Testis (tissue), 2 donors: ENCODE measurements at regions not wholly inside any gene's neighbourhood (a gene's known extent, or its start where the extent isn't known, plus 50 kb on each side); places are given as distances from the start of the nearest gene placed in this dataset.

ENCODE experiments used
- DNase-seq: peaks from one replicate; pipeline ENCODE4 v3.0.0-alpha.2; 2019
- H3K27ac ChIP-seq, 2 donors: fragments of 200-600 bp; sonication (generic); one replicate each; pipeline ENCODE4 v1.5.1; 2019
- H3K27me3 ChIP-seq: fragments of 200-600 bp; sonication (generic); one replicate; pipeline ENCODE4 v1.5.1; 2019
- H3K36me3 ChIP-seq: fragments of 200-600 bp; sonication (generic); one replicate; pipeline ENCODE4 v1.5.1; 2017; ENCODE audit warnings: low read depth; ENCODE audit errors: missing control alignments
- H3K4me1 ChIP-seq: fragments of 200-600 bp; sonication (generic); one replicate; pipeline ENCODE4 v1.5.1; 2019
- H3K4me3 ChIP-seq, 2 donors: fragments of 200-600 bp; sonication (generic); one replicate each; pipeline ENCODE4 v1.5.1; 2017 to 2019
- H3K9me3 ChIP-seq: fragments of 200-600 bp; sonication (generic); one replicate; pipeline ENCODE4 v1.5.1; 2017
- POLR2A ChIP-seq: fragments of 450-650 bp; IDR thresholded peaks from one replicate; pipeline ENCODE4 v1.6.1; 2017; ENCODE audit warnings: antibody characterized with exemption, mild to moderate bottlenecking, moderate library complexity
- WGBS, 2 donors: methylation state at CpG; one replicate each; pipeline ENCODE4 v1.1.5; 2018; 5-methylcytosine and 5-hydroxymethylcytosine counted together
- intact Hi-C: fragments of 100-400 bp; cut with DNase I; formaldehyde crosslinking; loops from one replicate; pipeline ENCODE4 v1.15.1; 2023; ENCODE audit warnings: low total_unique reads
- TF ChIP-seq, protein P1 (sequence below), 3 experiments: fragments of 450-650 bp in 2 of 3; fragments of 200-600 bp in 1 of 3; sonication (generic) in 1 of 3; IDR thresholded peaks; one replicate each; pipeline ENCODE4 v1.5.1; 2016 to 2019; ENCODE audit warnings: antibody characterized with exemption in 3 of 3, mild to moderate bottlenecking in 2 of 3, moderate library complexity in 1 of 3

DNA sequence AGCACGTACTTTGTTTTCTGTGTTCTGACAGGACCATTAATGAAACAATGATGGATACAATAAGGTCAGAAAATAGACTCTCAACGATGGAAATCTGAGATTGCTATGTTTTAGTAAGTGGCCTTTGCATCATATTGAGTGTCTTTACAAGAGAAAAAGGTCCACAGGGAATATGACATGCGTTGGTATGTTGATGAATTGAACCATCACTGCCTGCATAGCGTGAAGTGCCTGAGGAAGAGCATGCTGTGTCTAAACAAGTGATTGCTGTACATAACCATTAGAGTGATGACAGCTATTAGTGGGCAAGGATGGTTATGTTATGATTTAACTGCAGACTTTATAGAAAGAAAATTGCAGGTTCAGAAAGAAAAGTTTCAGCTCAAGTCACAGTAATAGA lies 623.2 kb downstream of the SLITRK5 start:
- no peak for DNase-seq
- no peak overlapping the region for H3K4me3 ChIP-seq
- WGBS, 2 donors: 80 to 87% methylated on average over 4 of the region's 4 CpGs
- no peaks in the 10 kb centered on the region for H3K27me3 ChIP-seq
- H3K27ac ChIP-seq: no peak overlapping the region
- no peak for TF ChIP-seq POLR2A
- TF ChIP-seq, protein P1, sequence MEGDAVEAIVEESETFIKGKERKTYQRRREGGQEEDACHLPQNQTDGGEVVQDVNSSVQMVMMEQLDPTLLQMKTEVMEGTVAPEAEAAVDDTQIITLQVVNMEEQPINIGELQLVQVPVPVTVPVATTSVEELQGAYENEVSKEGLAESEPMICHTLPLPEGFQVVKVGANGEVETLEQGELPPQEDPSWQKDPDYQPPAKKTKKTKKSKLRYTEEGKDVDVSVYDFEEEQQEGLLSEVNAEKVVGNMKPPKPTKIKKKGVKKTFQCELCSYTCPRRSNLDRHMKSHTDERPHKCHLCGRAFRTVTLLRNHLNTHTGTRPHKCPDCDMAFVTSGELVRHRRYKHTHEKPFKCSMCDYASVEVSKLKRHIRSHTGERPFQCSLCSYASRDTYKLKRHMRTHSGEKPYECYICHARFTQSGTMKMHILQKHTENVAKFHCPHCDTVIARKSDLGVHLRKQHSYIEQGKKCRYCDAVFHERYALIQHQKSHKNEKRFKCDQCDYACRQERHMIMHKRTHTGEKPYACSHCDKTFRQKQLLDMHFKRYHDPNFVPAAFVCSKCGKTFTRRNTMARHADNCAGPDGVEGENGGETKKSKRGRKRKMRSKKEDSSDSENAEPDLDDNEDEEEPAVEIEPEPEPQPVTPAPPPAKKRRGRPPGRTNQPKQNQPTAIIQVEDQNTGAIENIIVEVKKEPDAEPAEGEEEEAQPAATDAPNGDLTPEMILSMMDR (IDR thresholded peaks at IDR 0.05): no peak
- intact Hi-C loops: no loop called here
- no peaks in the 10 kb centered on the region for H3K36me3 ChIP-seq
- no peaks in the 10 kb centered on the region for H3K4me1 ChIP-seq
- no peaks in the 10 kb centered on the region for H3K9me3 ChIP-seq

DNA sequence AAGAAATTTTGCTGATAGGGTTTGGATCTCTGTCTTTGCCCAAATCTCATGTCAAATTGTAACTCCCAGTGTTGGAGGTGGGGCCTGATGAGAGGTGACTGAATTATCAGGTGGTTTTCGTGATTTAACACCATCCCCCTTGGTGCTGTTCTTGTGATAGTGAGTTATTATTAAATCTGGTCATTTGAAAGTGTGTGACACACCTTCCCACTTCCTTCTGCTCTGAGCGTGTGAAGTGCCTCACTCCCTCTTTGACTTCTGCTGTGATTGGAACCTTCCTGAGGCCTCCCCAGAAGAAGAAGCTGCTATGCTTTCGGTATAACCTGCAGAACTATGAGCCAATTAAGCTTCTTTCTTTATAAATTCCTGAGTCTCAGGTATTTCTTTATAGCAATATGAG lies 632.0 kb downstream of the SLITRK5 start:
- no peaks in the 10 kb centered on the region for H3K9me3 ChIP-seq
- no peaks in the 10 kb centered on the region for H3K4me1 ChIP-seq
- no peak for DNase-seq
- no peak for TF ChIP-seq POLR2A
- TF ChIP-seq, protein P1 (IDR thresholded peaks at IDR 0.05): no peak
- no peaks in the 10 kb centered on the region for H3K36me3 ChIP-seq
- H3K27me3 ChIP-seq: no peaks in the 10 kb centered on the region
- H3K4me3 ChIP-seq: no peak overlapping the region
- H3K27ac ChIP-seq: no peak overlapping the region
- intact Hi-C loops: no loop called here
- WGBS, 2 donors: 93 to 96% methylated on average over 3 of the region's 3 CpGs

DNA sequence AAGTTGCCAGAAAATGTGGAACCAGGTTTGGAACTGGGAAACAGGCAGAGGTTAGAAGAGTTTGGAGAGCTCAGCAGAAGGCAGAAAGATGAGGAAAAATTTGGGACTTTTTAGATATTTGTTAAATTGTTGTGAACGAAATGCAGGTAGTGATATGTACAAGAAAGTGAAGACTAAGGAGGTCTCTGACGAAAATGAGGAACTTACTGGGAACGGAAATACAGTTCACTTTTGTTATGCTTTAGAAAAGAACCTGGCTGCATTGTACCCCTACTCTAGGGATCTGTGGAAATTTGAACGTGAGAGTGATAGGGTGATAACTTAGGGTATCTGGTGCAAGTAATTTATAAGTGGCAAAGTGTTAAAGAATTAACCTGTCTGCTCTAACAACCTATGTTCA lies 632.4 kb downstream of the SLITRK5 start:
- Histone ChIP-seq H3K4me3 (no peak overlapping the region), H3K36me3 (no peaks in the 10 kb centered on the region), H3K9me3 (no peaks in the 10 kb centered on the region), H3K27ac (no peak overlapping the region), H3K4me1 (no peaks in the 10 kb centered on the region), H3K27me3 (no peaks in the 10 kb centered on the region)
- 65 to 80% methylated on average over 4 of the region's 4 CpGs for WGBS, 2 donors
- no peak for TF ChIP-seq POLR2A
- TF ChIP-seq, protein P1 (IDR thresholded peaks at IDR 0.05): no peak
- intact Hi-C loops: no loop called here
- DNase-seq: no peak

DNA sequence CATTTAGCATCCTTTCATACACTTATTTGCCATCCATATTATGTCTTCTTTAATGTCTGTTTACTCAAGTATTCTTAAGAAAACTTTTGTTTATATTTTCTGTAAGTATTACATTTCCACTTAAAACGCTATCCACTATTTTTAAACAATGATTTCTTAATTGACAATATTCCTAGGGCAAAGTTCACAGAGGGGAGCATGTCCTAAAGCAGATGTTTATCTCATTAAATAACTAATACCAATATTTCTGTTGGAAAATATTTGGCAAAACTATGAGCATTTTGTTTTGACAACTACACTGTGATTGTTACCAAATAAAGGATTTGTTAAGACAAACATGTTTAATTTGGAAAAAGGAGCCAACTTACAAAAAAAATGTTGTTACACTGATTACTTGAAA lies 643.3 kb downstream of the SLITRK5 start:
- WGBS, 2 donors: 72 to 76% methylated on average over 1 of the region's 1 CpG
- Histone ChIP-seq H3K4me3 (no peak overlapping the region), H3K9me3 (no peaks in the 10 kb centered on the region), H3K4me1 (no peaks in the 10 kb centered on the region), H3K27ac (no peak overlapping the region), H3K27me3 (no peaks in the 10 kb centered on the region), H3K36me3 (no peaks in the 10 kb centered on the region)
- intact Hi-C loops: no loop called here
- DNase-seq: no peak
- TF ChIP-seq, protein P1 (IDR thresholded peaks at IDR 0.05): no peak
- no peak for TF ChIP-seq POLR2A

DNA sequence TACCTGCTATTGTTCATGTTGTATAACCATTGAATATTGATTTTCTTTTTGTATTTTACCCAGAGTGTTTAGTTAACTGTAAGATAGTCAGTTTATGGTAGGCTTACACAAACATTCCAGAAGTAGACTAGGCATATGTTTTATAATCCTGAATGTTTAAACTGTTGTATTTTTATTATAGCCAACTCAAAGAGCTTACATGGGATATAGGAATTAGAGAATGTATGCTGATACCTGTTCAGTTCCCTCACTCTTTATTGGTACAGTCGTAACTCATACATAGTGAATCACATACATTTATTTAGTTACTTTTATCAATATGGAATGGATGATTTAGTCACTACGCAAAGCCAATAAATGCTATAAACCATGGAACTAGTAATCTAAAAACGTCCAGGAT lies 657.9 kb downstream of the SLITRK5 start:
- H3K27me3 ChIP-seq: no peaks in the 10 kb centered on the region
- DNase-seq: no peak
- no peaks in the 10 kb centered on the region for H3K9me3 ChIP-seq
- no peak overlapping the region for H3K4me3 ChIP-seq
- TF ChIP-seq, protein P1 (IDR thresholded peaks at IDR 0.05): no peak
- no peak for TF ChIP-seq POLR2A
- 90 to 91% methylated on average over 3 of the region's 3 CpGs for WGBS, 2 donors
- H3K36me3 ChIP-seq: no peaks in the 10 kb centered on the region
- no peaks in the 10 kb centered on the region for H3K4me1 ChIP-seq
- intact Hi-C loops: no loop called here
- H3K27ac ChIP-seq: no peak overlapping the region
